Immature natural killer cell (primary cell): ENCODE measurements at regions not wholly inside any gene's neighbourhood (a gene's known extent, or its start where the extent isn't known, plus 50 kb on each side); places are given as distances from the start of the nearest gene placed in this dataset.

ENCODE experiments used
- DNase-seq, 3 donors: peaks; one replicate each; pipeline ENCODE4 v3.0.0; 2022; ENCODE audit warnings: mixed read lengths in 1 of 3
- H3K27ac Mint-ChIP-seq, 6 donors: one replicate each; pipeline ENCODE4 v1.8.0; 2020; ENCODE audit warnings: mixed read lengths in 6 of 6, mild to moderate bottlenecking in 5 of 6, inconsistent platforms in 4 of 6, moderate library complexity in 3 of 6
- H3K27me3 Mint-ChIP-seq, 3 donors: one replicate each; pipeline ENCODE4 v1.8.0; 2020 to 2021; ENCODE audit warnings: low read depth in 3 of 3, mild to moderate bottlenecking in 3 of 3, mixed read lengths in 3 of 3, moderate library complexity in 3 of 3, inconsistent platforms in 1 of 3
- H3K36me3 Mint-ChIP-seq, 3 donors: one replicate each; pipeline ENCODE4 v1.8.0; 2020; ENCODE audit warnings: mixed read lengths in 3 of 3, inconsistent platforms in 2 of 3, mild to moderate bottlenecking in 2 of 3
- H3K4me1 Mint-ChIP-seq, 2 donors: one replicate each; pipeline ENCODE4 v1.8.0; 2020; ENCODE audit warnings: inconsistent platforms in 2 of 2, mild to moderate bottlenecking in 2 of 2, mixed read lengths in 2 of 2, moderate library complexity in 1 of 2
- H3K4me3 Mint-ChIP-seq, 5 donors: one replicate each; pipeline ENCODE4 v1.8.0; 2020; ENCODE audit warnings: mild to moderate bottlenecking in 5 of 5, mixed read lengths in 5 of 5, inconsistent platforms in 3 of 5, moderate library complexity in 3 of 5
- H3K9me3 Mint-ChIP-seq, 6 donors: one replicate each; pipeline ENCODE4 v1.8.0; 2020; ENCODE audit warnings: mild to moderate bottlenecking in 6 of 6, mixed read lengths in 6 of 6, inconsistent platforms in 4 of 6, moderate library complexity in 3 of 6

GRCh38 chr13:84049443-84050219 lies 167.4 kb upstream of the SLITRK1 start:
- Mint-ChIP-seq H3K36me3 (peaks cover 0 to 8% (median 0%) of the 10 kb centered on the region in 3 donors), H3K4me1 (no peaks in the 10 kb centered on the region), H3K4me3 (no peak overlapping the region), H3K9me3 (no peaks in the 10 kb centered on the region), H3K27ac (no peak overlapping the region), H3K27me3 (peaks cover 0 to 3% (median 3%) of the 10 kb centered on the region in 3 donors)
- no peak for DNase-seq

- peaks cover 0 to 3% (median 0%) of the 10 kb centered on the region in 3 donors for H3K27me3 Mint-ChIP-seq
- no peaks in the 10 kb centered on the region for H3K4me1 Mint-ChIP-seq
- DNase-seq = no peak
- no peak overlapping the region for H3K27ac Mint-ChIP-seq
- H3K4me3 Mint-ChIP-seq = no peak overlapping the region
- no peaks in the 10 kb centered on the region for H3K9me3 Mint-ChIP-seq
- peaks cover 0 to 4% (median 0%) of the 10 kb centered on the region in 3 donors for H3K36me3 Mint-ChIP-seq
These were observed 162.5 kb upstream of the SLITRK1 start for GRCh38 chr13:84044805-84045204.

- Mint-ChIP-seq H3K9me3 (no peaks in the 10 kb centered on the region), H3K4me3 (no peak overlapping the region), H3K4me1 (peaks cover 4 to 20% of the 10 kb centered on the region in 2 donors), H3K36me3 (no peaks in the 10 kb centered on the region), H3K27me3 (peaks cover 0 to 4% (median 3%) of the 10 kb centered on the region in 3 donors), H3K27ac (peak overlapping the region in 1 of 6 donors; percentile 1)
- no peak for DNase-seq
These were observed 155.7 kb upstream of the SLITRK1 start for GRCh38 chr13:84038001-84038400.

GRCh38 chr13:84032116-84032515 lies 149.8 kb upstream of the SLITRK1 start:
- H3K27ac Mint-ChIP-seq = no peak overlapping the region
- no peaks in the 10 kb centered on the region for H3K36me3 Mint-ChIP-seq
- H3K4me1 Mint-ChIP-seq = peaks cover 0 to 4% of the 10 kb centered on the region in 2 donors
- no peak overlapping the region for H3K4me3 Mint-ChIP-seq
- DNase-seq = no peak
- peaks cover 0 to 3% (median 0%) of the 10 kb centered on the region in 3 donors for H3K27me3 Mint-ChIP-seq
- no peaks in the 10 kb centered on the region for H3K9me3 Mint-ChIP-seq

GRCh38 chr13:84031120-84031519 lies 148.8 kb upstream of the SLITRK1 start:
- no peak for DNase-seq
- no peak overlapping the region for H3K27ac Mint-ChIP-seq
- no peaks in the 10 kb centered on the region for H3K36me3 Mint-ChIP-seq
- H3K4me1 Mint-ChIP-seq = no peaks in the 10 kb centered on the region
- H3K9me3 Mint-ChIP-seq = no peaks in the 10 kb centered on the region
- peaks cover 0 to 3% (median 0%) of the 10 kb centered on the region in 3 donors for H3K27me3 Mint-ChIP-seq
- H3K4me3 Mint-ChIP-seq = no peak overlapping the region

- no peaks in the 10 kb centered on the region for H3K9me3 Mint-ChIP-seq
- H3K4me3 Mint-ChIP-seq = no peak overlapping the region
- no peak overlapping the region for H3K27ac Mint-ChIP-seq
- peaks cover 0 to 3% (median 0%) of the 10 kb centered on the region in 3 donors for H3K27me3 Mint-ChIP-seq
- no peak for DNase-seq
- H3K36me3 Mint-ChIP-seq = no peaks in the 10 kb centered on the region
- H3K4me1 Mint-ChIP-seq = no peaks in the 10 kb centered on the region
These were observed 147.1 kb upstream of the SLITRK1 start for GRCh38 chr13:84029396-84029795.

- Mint-ChIP-seq H3K27ac (no peak overlapping the region), H3K4me1 (no peaks in the 10 kb centered on the region), H3K4me3 (no peak overlapping the region), H3K36me3 (peaks cover 0 to 4% (median 0%) of the 10 kb centered on the region in 3 donors), H3K27me3 (peaks cover 0 to 2% (median 0%) of the 10 kb centered on the region in 3 donors), H3K9me3 (no peaks in the 10 kb centered on the region)
- no peak for DNase-seq
These were observed 143.6 kb upstream of the SLITRK1 start for GRCh38 chr13:84025824-84026223.

- Mint-ChIP-seq H3K36me3 (no peaks in the 10 kb centered on the region), H3K27ac (no peak overlapping the region), H3K4me3 (no peak overlapping the region), H3K9me3 (no peaks in the 10 kb centered on the region), H3K4me1 (no peaks in the 10 kb centered on the region), H3K27me3 (no peaks in the 10 kb centered on the region)
- no peak for DNase-seq
These were observed 114.1 kb upstream of the SLITRK1 start for GRCh38 chr13:83996415-83996814.

- no peak for DNase-seq
- Mint-ChIP-seq H3K36me3 (no peaks in the 10 kb centered on the region), H3K4me1 (no peaks in the 10 kb centered on the region), H3K27me3 (no peaks in the 10 kb centered on the region), H3K4me3 (no peak overlapping the region), H3K27ac (no peak overlapping the region), H3K9me3 (no peaks in the 10 kb centered on the region)
These were observed 113.7 kb upstream of the SLITRK1 start for GRCh38 chr13:83995930-83996329.

GRCh38 chr13:83992566-83993358 lies 110.5 kb upstream of the SLITRK1 start:
- Mint-ChIP-seq H3K4me1 (no peaks in the 10 kb centered on the region), H3K36me3 (no peaks in the 10 kb centered on the region), H3K27ac (no peak overlapping the region), H3K9me3 (no peaks in the 10 kb centered on the region), H3K27me3 (no peaks in the 10 kb centered on the region), H3K4me3 (no peak overlapping the region)
- no peak for DNase-seq

- no peak for DNase-seq
- Mint-ChIP-seq H3K4me1 (no peaks in the 10 kb centered on the region), H3K9me3 (peaks cover 0 to 1% (median 0%) of the 10 kb centered on the region in 6 donors), H3K4me3 (no peak overlapping the region), H3K36me3 (no peaks in the 10 kb centered on the region), H3K27me3 (no peaks in the 10 kb centered on the region), H3K27ac (no peak overlapping the region)
These were observed 105.1 kb upstream of the SLITRK1 start for GRCh38 chr13:83987394-83987793.

- no peak for DNase-seq
- Mint-ChIP-seq H3K36me3 (no peaks in the 10 kb centered on the region), H3K9me3 (peaks cover 0 to 1% (median 0%) of the 10 kb centered on the region in 6 donors), H3K4me1 (no peaks in the 10 kb centered on the region), H3K27me3 (no peaks in the 10 kb centered on the region), H3K27ac (no peak overlapping the region), H3K4me3 (no peak overlapping the region)
These were observed 102.5 kb upstream of the SLITRK1 start for GRCh38 chr13:83984793-83985192.

GRCh38 chr13:83980331-83980730 lies 98.1 kb upstream of the SLITRK1 start:
- no peak for DNase-seq
- H3K9me3 Mint-ChIP-seq = no peaks in the 10 kb centered on the region
- H3K36me3 Mint-ChIP-seq = no peaks in the 10 kb centered on the region
- H3K27ac Mint-ChIP-seq = no peak overlapping the region
- H3K4me1 Mint-ChIP-seq = peaks cover 13 to 21% of the 10 kb centered on the region in 2 donors
- no peak overlapping the region for H3K4me3 Mint-ChIP-seq
- H3K27me3 Mint-ChIP-seq = peaks cover 4 to 6% (median 5%) of the 10 kb centered on the region in 3 donors

- peak overlapping the region; percentile 20 to 73 (median 62) for H3K4me3 Mint-ChIP-seq
These were observed 93.4 kb upstream of the SLITRK1 start for GRCh38 chr13:83975655-83976165.

More at GRCh38 chr13:83975655-83976165, 93.4 kb upstream of the SLITRK1 start:
- Mint-ChIP-seq H3K27ac (no peak overlapping the region), H3K27me3 (peaks cover 5 to 9% (median 8%) of the 10 kb centered on the region in 3 donors), H3K9me3 (no peaks in the 10 kb centered on the region), H3K36me3 (no peaks in the 10 kb centered on the region), H3K4me1 (peaks cover 17 to 29% of the 10 kb centered on the region in 2 donors)
- peak; percentile 5 to 33 (median 14) for DNase-seq
